ENCODE measurements at regions not wholly inside any gene's neighbourhood (a gene's known extent, or its start where the extent isn't known, plus 50 kb on each side); places are given as distances from the start of the nearest gene placed in this dataset.

- DNase-seq (no peak), ATAC-seq (no peak)
- H3K4me1 ChIP-seq = peaks cover 0 to 5% (median 0%) of the 10 kb centered on the region in 12 donors
- H3K9me3 ChIP-seq = no peaks in the 10 kb centered on the region
- intact Hi-C loops (cut with DNase I) = no loop called here
- peaks cover 0 to 5% (median 0%) of the 10 kb centered on the region in 9 donors for H3K27me3 ChIP-seq
- TF ChIP-seq CTCF (IDR thresholded peaks at IDR 0.05) (peak in 2 of 12 donors; percentile 6 to 11), POLR2A (IDR thresholded peaks at IDR 0.05) (no peak)
- no peaks in the 10 kb centered on the region for H3K36me3 ChIP-seq
- WGBS, 4 donors = 44 to 52% (median 48%) methylated on average over 3 of the region's 3 CpGs
- no peak overlapping the region for H3K27ac ChIP-seq
- no peak overlapping the region for H3K4me3 ChIP-seq
Measured at GRCh38 chr6:90892271-90892670, 305.4 kb upstream of the MAP3K7 start.

- peaks cover 0 to 5% (median 0%) of the 10 kb centered on the region in 12 donors for H3K4me1 ChIP-seq
- H3K4me3 ChIP-seq = no peak overlapping the region
- WGBS, 4 donors = 65 to 75% (median 71%) methylated on average over 5 of the region's 5 CpGs
- TF ChIP-seq CTCF (IDR thresholded peaks at IDR 0.05) (no peak), POLR2A (IDR thresholded peaks at IDR 0.05) (no peak)
- no peaks in the 10 kb centered on the region for H3K36me3 ChIP-seq
- no peaks in the 10 kb centered on the region for H3K9me3 ChIP-seq
- DNase-seq (no peak), ATAC-seq (no peak)
- peaks cover 0 to 5% (median 0%) of the 10 kb centered on the region in 9 donors for H3K27me3 ChIP-seq
- intact Hi-C loops (cut with DNase I) = no loop called here
- H3K27ac ChIP-seq = no peak overlapping the region
Measured at GRCh38 chr6:90891355-90891754, 304.5 kb upstream of the MAP3K7 start.

- Histone ChIP-seq H3K27me3 (peaks cover 0 to 5% (median 0%) of the 10 kb centered on the region in 9 donors), H3K36me3 (no peaks in the 10 kb centered on the region), H3K4me1 (peaks cover 0 to 5% (median 0%) of the 10 kb centered on the region in 12 donors), H3K4me3 (no peak overlapping the region), H3K27ac (no peak overlapping the region), H3K9me3 (no peaks in the 10 kb centered on the region)
- no peak for ATAC-seq
- WGBS, 4 donors = 35 to 47% (median 45%) methylated on average over 8 of the region's 8 CpGs
- TF ChIP-seq CTCF (IDR thresholded peaks at IDR 0.05) (no peak), POLR2A (IDR thresholded peaks at IDR 0.05) (no peak)
- intact Hi-C loops (cut with DNase I) = no loop called here
- no peak for DNase-seq
Measured at GRCh38 chr6:90890683-90891330, 303.9 kb upstream of the MAP3K7 start.

GRCh38 chr6:90887764-90888163 lies 300.9 kb upstream of the MAP3K7 start:
- TF ChIP-seq CTCF (IDR thresholded peaks at IDR 0.05) = no peak
- TF ChIP-seq POLR2A (IDR thresholded peaks at IDR 0.05) = no peak
- H3K4me1 ChIP-seq = peaks cover 0 to 5% (median 0%) of the 10 kb centered on the region in 12 donors
- ATAC-seq (no peak), DNase-seq (no peak)
- H3K27ac ChIP-seq = no peak overlapping the region
- intact Hi-C loops (cut with DNase I) = no loop called here
- no peaks in the 10 kb centered on the region for H3K27me3 ChIP-seq
- no peak overlapping the region for H3K4me3 ChIP-seq
- no peaks in the 10 kb centered on the region for H3K36me3 ChIP-seq
- H3K9me3 ChIP-seq = peaks cover 0 to 11% (median 4%) of the 10 kb centered on the region in 12 donors
